ENCODE measurements at regions not wholly inside any gene's neighbourhood (a gene's known extent, or its start where the extent isn't known, plus 50 kb on each side); places are given as distances from the start of the nearest gene placed in this dataset.

GRCh38 chr20:10771435-10772140 lies 97.8 kb upstream of the JAG1 start:
- TF ChIP-seq, protein P1, sequence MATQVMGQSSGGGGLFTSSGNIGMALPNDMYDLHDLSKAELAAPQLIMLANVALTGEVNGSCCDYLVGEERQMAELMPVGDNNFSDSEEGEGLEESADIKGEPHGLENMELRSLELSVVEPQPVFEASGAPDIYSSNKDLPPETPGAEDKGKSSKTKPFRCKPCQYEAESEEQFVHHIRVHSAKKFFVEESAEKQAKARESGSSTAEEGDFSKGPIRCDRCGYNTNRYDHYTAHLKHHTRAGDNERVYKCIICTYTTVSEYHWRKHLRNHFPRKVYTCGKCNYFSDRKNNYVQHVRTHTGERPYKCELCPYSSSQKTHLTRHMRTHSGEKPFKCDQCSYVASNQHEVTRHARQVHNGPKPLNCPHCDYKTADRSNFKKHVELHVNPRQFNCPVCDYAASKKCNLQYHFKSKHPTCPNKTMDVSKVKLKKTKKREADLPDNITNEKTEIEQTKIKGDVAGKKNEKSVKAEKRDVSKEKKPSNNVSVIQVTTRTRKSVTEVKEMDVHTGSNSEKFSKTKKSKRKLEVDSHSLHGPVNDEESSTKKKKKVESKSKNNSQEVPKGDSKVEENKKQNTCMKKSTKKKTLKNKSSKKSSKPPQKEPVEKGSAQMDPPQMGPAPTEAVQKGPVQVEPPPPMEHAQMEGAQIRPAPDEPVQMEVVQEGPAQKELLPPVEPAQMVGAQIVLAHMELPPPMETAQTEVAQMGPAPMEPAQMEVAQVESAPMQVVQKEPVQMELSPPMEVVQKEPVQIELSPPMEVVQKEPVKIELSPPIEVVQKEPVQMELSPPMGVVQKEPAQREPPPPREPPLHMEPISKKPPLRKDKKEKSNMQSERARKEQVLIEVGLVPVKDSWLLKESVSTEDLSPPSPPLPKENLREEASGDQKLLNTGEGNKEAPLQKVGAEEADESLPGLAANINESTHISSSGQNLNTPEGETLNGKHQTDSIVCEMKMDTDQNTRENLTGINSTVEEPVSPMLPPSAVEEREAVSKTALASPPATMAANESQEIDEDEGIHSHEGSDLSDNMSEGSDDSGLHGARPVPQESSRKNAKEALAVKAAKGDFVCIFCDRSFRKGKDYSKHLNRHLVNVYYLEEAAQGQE (IDR thresholded peaks at IDR 0.05; ENCODE audit: insufficient read depth in 1 of 2, low read depth in 2 of 2, low read length in 2 of 2), result no peak
- TF ChIP-seq TAF1 (IDR thresholded peaks at IDR 0.05; ENCODE audit: borderline replicate concordance, insufficient read depth, low read length) (no peak), SIN3A (IDR thresholded peaks at IDR 0.05; ENCODE audit: borderline replicate concordance, insufficient read depth, low read length) (no peak), POLR2AphosphoS5 (IDR thresholded peaks at IDR 0.05; ENCODE audit: low read depth, low read length) (no peak), FOXP2 (optimal IDR thresholded peaks at IDR 0.05; ENCODE audit: borderline replicate concordance, extremely low read depth, extremely low read length, insufficient read depth) (no peak)

GRCh38 chr20:10774357-10774943 lies 100.7 kb upstream of the JAG1 start:
- TF ChIP-seq FOXP2 (optimal IDR thresholded peaks at IDR 0.05; ENCODE audit: borderline replicate concordance, extremely low read depth, extremely low read length, insufficient read depth), result no peak
- no peak for TF ChIP-seq TAF1 (IDR thresholded peaks at IDR 0.05; ENCODE audit: borderline replicate concordance, insufficient read depth, low read length)
- no peak for TF ChIP-seq POLR2AphosphoS5 (IDR thresholded peaks at IDR 0.05; ENCODE audit: low read depth, low read length)
- TF ChIP-seq SIN3A (IDR thresholded peaks at IDR 0.05; ENCODE audit: borderline replicate concordance, insufficient read depth, low read length), result no peak
- TF ChIP-seq, protein P1 (IDR thresholded peaks at IDR 0.05; ENCODE audit: insufficient read depth in 1 of 2, low read depth in 2 of 2, low read length in 2 of 2), result no peak

DNA sequence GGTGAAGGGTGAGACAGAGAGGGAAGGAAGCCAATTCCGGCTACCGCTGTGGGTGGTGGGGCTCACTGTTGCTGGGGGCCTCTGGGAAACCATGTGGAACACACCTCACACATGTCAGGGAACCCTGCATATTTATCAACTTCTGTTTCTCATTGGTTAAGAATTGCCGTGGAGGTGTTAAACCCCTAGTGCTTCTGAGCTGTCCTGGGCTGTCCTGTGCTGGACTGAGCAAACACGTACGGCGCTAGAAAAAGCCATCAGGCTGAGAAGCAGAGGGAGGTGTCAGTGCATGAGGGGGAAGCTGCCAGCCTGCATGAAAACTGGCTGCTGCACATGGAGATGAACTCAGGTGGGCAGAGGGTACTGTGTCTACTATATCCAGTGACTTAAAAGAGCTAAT lies 103.9 kb upstream of the JAG1 start:
- TF ChIP-seq SIN3A (IDR thresholded peaks at IDR 0.05; ENCODE audit: borderline replicate concordance, insufficient read depth, low read length), result no peak
- no peak for TF ChIP-seq POLR2AphosphoS5 (IDR thresholded peaks at IDR 0.05; ENCODE audit: low read depth, low read length)
- no peak for TF ChIP-seq TAF1 (IDR thresholded peaks at IDR 0.05; ENCODE audit: borderline replicate concordance, insufficient read depth, low read length)
- TF ChIP-seq, protein P1 (IDR thresholded peaks at IDR 0.05; ENCODE audit: insufficient read depth in 1 of 2, low read depth in 2 of 2, low read length in 2 of 2), result no peak

- TF ChIP-seq FOXP2 (optimal IDR thresholded peaks at IDR 0.05; ENCODE audit: borderline replicate concordance, extremely low read depth, extremely low read length, insufficient read depth) (no peak), TAF1 (IDR thresholded peaks at IDR 0.05; ENCODE audit: borderline replicate concordance, insufficient read depth, low read length) (no peak), POLR2AphosphoS5 (IDR thresholded peaks at IDR 0.05; ENCODE audit: low read depth, low read length) (no peak), SIN3A (IDR thresholded peaks at IDR 0.05; ENCODE audit: borderline replicate concordance, insufficient read depth, low read length) (no peak)
- TF ChIP-seq, protein P1 (IDR thresholded peaks at IDR 0.05; ENCODE audit: insufficient read depth in 1 of 2, low read depth in 2 of 2, low read length in 2 of 2), result no peak
These were observed 106.1 kb upstream of the JAG1 start for GRCh38 chr20:10779911-10780310.
